ENCODE measurements at regions not wholly inside any gene's neighbourhood (a gene's known extent, or its start where the extent isn't known, plus 50 kb on each side); places are given as distances from the start of the nearest gene placed in this dataset.

GRCh38 chr6:33929575-33930288 lies 125.9 kb upstream of the MLN start:
- no peaks in the 10 kb centered on the region for H3K4me1 ChIP-seq (ENCODE audit: control insufficient read depth, insufficient read depth, low read length)
- CTCF ChIA-PET: interaction anchor here (0.7 kb wide), 1 partner anchor 219 kb away, joined by 5 read pairs; no protein-coding TSS in a partner anchor
- peak; percentile 49 for FAIRE-seq

More at GRCh38 chr6:33929575-33930288, 125.9 kb upstream of the MLN start:
- WGBS (ENCODE audit: insufficient coverage, insufficient replicate concordance, low lambda C conversion rate, missing lambda C conversion rate): 1% methylated on average over 9 of the region's 9 CpGs
- ChIA-PET RAD21 (ENCODE audit: unreplicated experiment) (no interaction called here), POLR2A (no interaction called here), SMC1A (ENCODE audit: uncharacterized antibody, unreplicated experiment) (no interaction called here)
- TF ChIP-seq DPF2 (IDR thresholded peaks at IDR 0.05): peak; percentile 28; the same call in 1 of the 2 replicates
- TF ChIP-seq SUZ12 (IDR thresholded peaks at IDR 0.05; ENCODE audit: unreplicated experiment): no peak
- no peak for TF ChIP-seq KDM1A (IDR thresholded peaks at IDR 0.05; ENCODE audit: borderline replicate concordance)
- no peak for TF ChIP-seq RAD21 (IDR thresholded peaks at IDR 0.05; ENCODE audit: insufficient read depth, low read depth, low read length)
- TF ChIP-seq EP300 (IDR thresholded peaks at IDR 0.05; ENCODE audit: borderline replicate concordance in 1 of 2, control insufficient read depth in 1 of 2, low read depth in 2 of 2, low read length in 2 of 2): peak in 1 of 2 experiments; percentile 50; a peak in 1 of 4 replicates
- no peak for TF ChIP-seq POU2F2 (IDR thresholded peaks at IDR 0.05; ENCODE audit: borderline replicate concordance, low read depth, low read length)
- TF ChIP-seq ATF3 (IDR thresholded peaks at IDR 0.05; ENCODE audit: borderline replicate concordance, extremely low read depth, low read depth, low read length): no peak
- TF ChIP-seq WRNIP1 (IDR thresholded peaks at IDR 0.05; ENCODE audit: borderline replicate concordance, low read depth, low read length): no peak
- no peak; the same call in 1 of the 2 replicates for TF ChIP-seq RAD51 (IDR thresholded peaks at IDR 0.05)
- no peak for TF ChIP-seq NR2C2 (IDR thresholded peaks at IDR 0.05; ENCODE audit: borderline replicate concordance, control insufficient read depth, insufficient read length, low read depth)
- peak; percentile 42 to 49; a peak in 1 of 4 replicates for TF ChIP-seq BHLHE40 (IDR thresholded peaks at IDR 0.05; ENCODE audit: borderline replicate concordance in 1 of 2, low read depth in 2 of 2, low read length in 1 of 2)
- TF ChIP-seq RBBP5 (conservative IDR thresholded peaks at IDR 0.05): no peak
- TF ChIP-seq ZBTB40 (IDR thresholded peaks at IDR 0.05; ENCODE audit: borderline replicate concordance): no peak
- TF ChIP-seq ZSCAN29 (IDR thresholded peaks at IDR 0.05): no peak
- 0 out of 2 replicates have a peak, but pooled peaks have one; percentile 4 for TF ChIP-seq SPI1 (IDR thresholded peaks at IDR 0.05; ENCODE audit: borderline replicate concordance, insufficient read depth, low read depth, low read length)
- no peak for TF ChIP-seq POLR2AphosphoS5 (IDR thresholded peaks at IDR 0.05; ENCODE audit: low read length)
- TF ChIP-seq NFXL1 (IDR thresholded peaks at IDR 0.05; ENCODE audit: borderline replicate concordance): no peak
- TF ChIP-seq MTA3 (IDR thresholded peaks at IDR 0.05; ENCODE audit: borderline replicate concordance, low read length): no peak
- TF ChIP-seq IKZF1 (conservative IDR thresholded peaks at IDR 0.05): peak; percentile 19; the same call in 1 of the 2 replicates
- peak; percentile 30 for TF ChIP-seq MEF2B (IDR thresholded peaks at IDR 0.05; ENCODE audit: partially characterized antibody, poor library complexity, severe bottlenecking)
- TF ChIP-seq IKZF2 (IDR thresholded peaks at IDR 0.05): peak; percentile 31 to 55; a peak in 3 of 4 replicates
- peak; percentile 82 for ATAC-seq
- no peaks in the 10 kb centered on the region for H4K20me1 ChIP-seq (ENCODE audit: control insufficient read depth, insufficient read depth)
- no peak for DNase-seq (ENCODE audit: low read depth, low spot score)
- H3K9ac ChIP-seq (ENCODE audit: control insufficient read depth, insufficient read depth, low read length): no peak overlapping the region
- H3K27ac ChIP-seq (ENCODE audit: control insufficient read depth, insufficient read depth): no peak overlapping the region
- H2AFZ ChIP-seq (ENCODE audit: control insufficient read depth, low read depth, low read length): no peak overlapping the region
- in situ Hi-C loops (cut with MboI) (no loop called here), intact Hi-C loops (cut with micrococcal nuclease; ENCODE audit: unreplicated experiment) (no loop called here)
- H3K9me3 ChIP-seq (replicated peaks; ENCODE audit: control insufficient read depth, insufficient read depth, low read length): no peaks in the 10 kb centered on the region
- no TSS peak for BruUV-seq (replicated peaks)
- no peaks in the 10 kb centered on the region for H3K36me3 ChIP-seq (ENCODE audit: control insufficient read depth in 2 of 2, insufficient read depth in 2 of 2, low read length in 1 of 2)
- no peaks in the 10 kb centered on the region for H3K79me2 ChIP-seq (ENCODE audit: control insufficient read depth, insufficient read depth, low read length)
- no peak overlapping the region for H3K4me2 ChIP-seq (ENCODE audit: control insufficient read depth, insufficient read depth)
- no peak overlapping the region for H3K4me3 ChIP-seq
- H3K27me3 ChIP-seq (replicated peaks in 1 of 2; ENCODE audit: control insufficient read depth in 2 of 2, insufficient read depth in 2 of 2, low read length in 1 of 2): peaks cover 0 to 2% of the 10 kb centered on the region in 2 experiments; a peak in 2 of 4 replicates
